ENCODE measurements at regions not wholly inside any gene's neighbourhood (a gene's known extent, or its start where the extent isn't known, plus 50 kb on each side); places are given as distances from the start of the nearest gene placed in this dataset.

- Histone ChIP-seq H3K27ac (ENCODE audit: low read length) (no peak overlapping the region), H3K4me1 (ENCODE audit: control insufficient read depth, insufficient read depth, low read length) (no peaks in the 10 kb centered on the region), H3K4me3 (ENCODE audit: low read depth in 2 of 2, low read length in 2 of 2) (no peak overlapping the region), H3K9me3 (ENCODE audit: control insufficient read depth, insufficient read depth, low read depth, low read length) (no peaks in the 10 kb centered on the region), H3K27me3 (ENCODE audit: control insufficient read depth, insufficient read depth, low read length) (no peaks in the 10 kb centered on the region), H3K36me3 (ENCODE audit: control insufficient read depth, insufficient read depth, low read length) (no peaks in the 10 kb centered on the region)
- ATAC-seq (no peak), DNase-seq (ENCODE audit: low read depth, low spot score) (no peak)
- POLR2A ChIA-PET: no interaction called here
- in situ Hi-C loops (cut with HindIII; ENCODE audit: low pct_unique_long_range_greater_than_20kb, low sequenced_read_pairs) (no loop called here), intact Hi-C loops (cut with micrococcal nuclease; ENCODE audit: unreplicated experiment) (loop anchor here (10.0 kb wide), 1 partner anchor 529 kb away; no protein-coding TSS in a partner anchor)
- no TSS peak for BruUV-seq (replicated peaks)
- TF ChIP-seq POLR2AphosphoS5 (IDR thresholded peaks at IDR 0.05; ENCODE audit: low read depth, low read length) (no peak), CTCF (IDR thresholded peaks at IDR 0.05) (no peak), SIN3A (IDR thresholded peaks at IDR 0.05; ENCODE audit: borderline replicate concordance, insufficient read depth, low read depth, low read length) (no peak), REST (IDR thresholded peaks at IDR 0.05; ENCODE audit: insufficient read depth in 1 of 2, low read depth in 2 of 2, low read length in 1 of 2) (no peak), TCF7L2 (IDR thresholded peaks at IDR 0.05; ENCODE audit: low read depth, low read length) (no peak)
- CTCF ChIA-PET: no interaction called here
These were observed 951.3 kb downstream of the ZPLD1 start for GRCh38 chr3:103385961-103386656.

- no peak overlapping the region for H3K27ac ChIP-seq (ENCODE audit: low read length)
- ATAC-seq (no peak), DNase-seq (ENCODE audit: low read depth, low spot score) (no peak)
- CTCF ChIA-PET: no interaction called here
- H3K27me3 ChIP-seq (ENCODE audit: control insufficient read depth, insufficient read depth, low read length): no peaks in the 10 kb centered on the region
- no peaks in the 10 kb centered on the region; the same call in 1 of the 2 replicates for H3K9me3 ChIP-seq (ENCODE audit: control insufficient read depth, insufficient read depth, low read depth, low read length)
- no TSS peak for BruUV-seq (replicated peaks)
- POLR2A ChIA-PET: no interaction called here
- in situ Hi-C loops (cut with HindIII; ENCODE audit: low pct_unique_long_range_greater_than_20kb, low sequenced_read_pairs) (no loop called here), intact Hi-C loops (cut with micrococcal nuclease; ENCODE audit: unreplicated experiment) (loop anchor here (10.0 kb wide), 1 partner anchor 527 kb away; no protein-coding TSS in a partner anchor)
- no peaks in the 10 kb centered on the region for H3K36me3 ChIP-seq (ENCODE audit: control insufficient read depth, insufficient read depth, low read length)
- H3K4me1 ChIP-seq (ENCODE audit: control insufficient read depth, insufficient read depth, low read length): no peaks in the 10 kb centered on the region
- no peak overlapping the region for H3K4me3 ChIP-seq (ENCODE audit: low read depth in 2 of 2, low read length in 2 of 2)
- TF ChIP-seq POLR2AphosphoS5 (IDR thresholded peaks at IDR 0.05; ENCODE audit: low read depth, low read length): no peak
- TF ChIP-seq TCF7L2 (IDR thresholded peaks at IDR 0.05; ENCODE audit: low read depth, low read length): no peak
- TF ChIP-seq REST (IDR thresholded peaks at IDR 0.05; ENCODE audit: insufficient read depth in 1 of 2, low read depth in 2 of 2, low read length in 1 of 2): no peak
- no peak for TF ChIP-seq SIN3A (IDR thresholded peaks at IDR 0.05; ENCODE audit: borderline replicate concordance, insufficient read depth, low read depth, low read length)
- TF ChIP-seq CTCF (IDR thresholded peaks at IDR 0.05): no peak
These were observed 953.4 kb downstream of the ZPLD1 start for GRCh38 chr3:103388214-103388613.
